ENCODE measurements at regions not wholly inside any gene's neighbourhood (a gene's known extent, or its start where the extent isn't known, plus 50 kb on each side); places are given as distances from the start of the nearest gene placed in this dataset.

DNA sequence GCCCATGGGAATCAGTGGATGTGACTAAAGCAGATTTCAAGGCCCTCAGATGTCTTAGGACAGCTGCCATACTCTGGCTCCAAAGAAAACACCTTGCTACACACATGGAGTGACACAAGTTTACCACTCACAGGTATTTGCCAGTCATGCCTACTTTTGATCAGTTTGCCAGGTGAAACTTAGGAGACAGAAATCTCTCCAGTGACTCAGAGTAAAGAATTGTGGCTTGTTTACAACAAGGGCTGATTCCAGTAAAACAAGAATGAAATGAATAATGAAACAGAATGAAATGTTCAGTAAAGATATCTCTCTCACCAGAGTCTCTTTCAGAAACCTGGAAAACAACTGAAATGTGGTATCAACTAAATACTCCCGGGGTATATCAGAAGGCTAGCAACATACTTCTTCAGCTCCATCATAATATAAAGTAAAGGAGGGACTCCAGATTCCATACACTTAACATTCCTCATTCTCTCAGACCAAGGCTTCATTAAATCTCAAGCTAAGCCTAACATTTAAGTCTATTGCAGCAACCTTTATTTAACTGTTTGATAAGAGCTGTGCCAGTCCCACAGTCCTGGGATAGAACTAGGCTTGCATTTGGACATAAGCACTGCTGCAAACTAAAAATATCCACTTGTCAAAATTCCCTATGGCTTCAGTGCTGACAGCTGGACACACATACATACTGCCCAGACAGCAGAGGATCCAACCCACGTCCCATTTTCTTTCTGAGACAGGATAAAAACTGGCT, 143.3 kb downstream of the SIPA1L2 start:
- no peak for TF ChIP-seq TEAD4 (IDR thresholded peaks at IDR 0.05)
- TF ChIP-seq EP300 (IDR thresholded peaks at IDR 0.05; ENCODE audit: borderline replicate concordance), result no peak
- TF ChIP-seq RAD21 (IDR thresholded peaks at IDR 0.05; ENCODE audit: low read depth), result no peak
- TF ChIP-seq, protein P1, sequence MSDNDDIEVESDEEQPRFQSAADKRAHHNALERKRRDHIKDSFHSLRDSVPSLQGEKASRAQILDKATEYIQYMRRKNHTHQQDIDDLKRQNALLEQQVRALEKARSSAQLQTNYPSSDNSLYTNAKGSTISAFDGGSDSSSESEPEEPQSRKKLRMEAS (IDR thresholded peaks at IDR 0.05), result no peak
- TF ChIP-seq YY1 (IDR thresholded peaks at IDR 0.05; ENCODE audit: low read depth), result no peak
- no peak for TF ChIP-seq TAF1 (IDR thresholded peaks at IDR 0.05; ENCODE audit: low read depth)
- no peak for TF ChIP-seq FOXM1 (IDR thresholded peaks at IDR 0.05; ENCODE audit: borderline replicate concordance, low read depth)
- TF ChIP-seq CREB1 (IDR thresholded peaks at IDR 0.05; ENCODE audit: low read depth), result no peak
- TF ChIP-seq NFIC (IDR thresholded peaks at IDR 0.05), result no peak
